ENCODE measurements at regions not wholly inside any gene's neighbourhood (a gene's known extent, or its start where the extent isn't known, plus 50 kb on each side); places are given as distances from the start of the nearest gene placed in this dataset.

GRCh38 chr22:27612115-27612514 is 189.4 kb downstream of the MN1 start:
- Histone ChIP-seq H3K4me2 (ENCODE audit: low read length) (no peak overlapping the region), H3K4me3 (ENCODE audit: low read length) (no peak overlapping the region), H3K9me3 (replicated peaks; ENCODE audit: low read length) (no peaks in the 10 kb centered on the region), H3K27me3 (ENCODE audit: control insufficient read depth, insufficient read depth, low read length) (peaks cover 64% of the 10 kb centered on the region), H3K9ac (ENCODE audit: low read depth, low read length) (no peak overlapping the region), H3K4me1 (ENCODE audit: control insufficient read depth, insufficient read depth, low read length) (no peaks in the 10 kb centered on the region), H3K36me3 (ENCODE audit: insufficient read depth, low read length) (no peaks in the 10 kb centered on the region)

GRCh38 chr22:27613099-27614005 is 188.2 kb downstream of the MN1 start:
- no peak overlapping the region for H3K9ac ChIP-seq (ENCODE audit: low read depth, low read length)
- H3K4me1 ChIP-seq (ENCODE audit: control insufficient read depth, insufficient read depth, low read length): no peaks in the 10 kb centered on the region
- peaks cover 66% of the 10 kb centered on the region for H3K27me3 ChIP-seq (ENCODE audit: control insufficient read depth, insufficient read depth, low read length)
- no peaks in the 10 kb centered on the region for H3K9me3 ChIP-seq (replicated peaks; ENCODE audit: low read length)
- no peak overlapping the region for H3K4me2 ChIP-seq (ENCODE audit: low read length)
- no peak overlapping the region for H3K4me3 ChIP-seq (ENCODE audit: low read length)
- H3K36me3 ChIP-seq (ENCODE audit: insufficient read depth, low read length): no peaks in the 10 kb centered on the region

GRCh38 chr22:27614006-27614649 is 187.4 kb downstream of the MN1 start:
- no peaks in the 10 kb centered on the region for H3K4me1 ChIP-seq (ENCODE audit: control insufficient read depth, insufficient read depth, low read length)
- peaks cover 65% of the 10 kb centered on the region for H3K27me3 ChIP-seq (ENCODE audit: control insufficient read depth, insufficient read depth, low read length)
- no peak overlapping the region for H3K4me2 ChIP-seq (ENCODE audit: low read length)
- no peak overlapping the region for H3K9ac ChIP-seq (ENCODE audit: low read depth, low read length)
- no peaks in the 10 kb centered on the region for H3K36me3 ChIP-seq (ENCODE audit: insufficient read depth, low read length)
- no peaks in the 10 kb centered on the region for H3K9me3 ChIP-seq (replicated peaks; ENCODE audit: low read length)
- H3K4me3 ChIP-seq (ENCODE audit: low read length): no peak overlapping the region

GRCh38 chr22:27614650-27615007 is 186.9 kb downstream of the MN1 start:
- no peaks in the 10 kb centered on the region for H3K9me3 ChIP-seq (replicated peaks; ENCODE audit: low read length)
- no peak overlapping the region for H3K9ac ChIP-seq (ENCODE audit: low read depth, low read length)
- no peaks in the 10 kb centered on the region for H3K36me3 ChIP-seq (ENCODE audit: insufficient read depth, low read length)

GRCh38 chr22:27615408-27615807 is 186.1 kb downstream of the MN1 start:
- H3K9ac ChIP-seq (ENCODE audit: low read depth, low read length): no peak overlapping the region
- H3K4me1 ChIP-seq (ENCODE audit: control insufficient read depth, insufficient read depth, low read length): no peaks in the 10 kb centered on the region
- H3K4me2 ChIP-seq (ENCODE audit: low read length): no peak overlapping the region
- H3K27me3 ChIP-seq (ENCODE audit: control insufficient read depth, insufficient read depth, low read length): peaks cover 73% of the 10 kb centered on the region
- H3K36me3 ChIP-seq (ENCODE audit: insufficient read depth, low read length): no peaks in the 10 kb centered on the region
- no peaks in the 10 kb centered on the region for H3K9me3 ChIP-seq (replicated peaks; ENCODE audit: low read length)
- H3K4me3 ChIP-seq (ENCODE audit: low read length): no peak overlapping the region

More at GRCh38 chr22:27614650-27615007, 186.9 kb downstream of the MN1 start:
- peaks cover 70% of the 10 kb centered on the region for H3K27me3 ChIP-seq (ENCODE audit: control insufficient read depth, insufficient read depth, low read length)
- no peak overlapping the region for H3K4me3 ChIP-seq (ENCODE audit: low read length)
- no peaks in the 10 kb centered on the region for H3K4me1 ChIP-seq (ENCODE audit: control insufficient read depth, insufficient read depth, low read length)
- no peak overlapping the region for H3K4me2 ChIP-seq (ENCODE audit: low read length)

GRCh38 chr22:27616033-27616432 is 185.5 kb downstream of the MN1 start:
- Histone ChIP-seq H3K27me3 (ENCODE audit: control insufficient read depth, insufficient read depth, low read length) (peaks cover 77% of the 10 kb centered on the region), H3K9ac (ENCODE audit: low read depth, low read length) (no peak overlapping the region), H3K36me3 (ENCODE audit: insufficient read depth, low read length) (no peaks in the 10 kb centered on the region), H3K4me1 (ENCODE audit: control insufficient read depth, insufficient read depth, low read length) (no peaks in the 10 kb centered on the region), H3K4me2 (ENCODE audit: low read length) (no peak overlapping the region), H3K4me3 (ENCODE audit: low read length) (no peak overlapping the region), H3K9me3 (replicated peaks; ENCODE audit: low read length) (no peaks in the 10 kb centered on the region)

GRCh38 chr22:27617214-27617881 is 184.2 kb downstream of the MN1 start:
- H3K4me3 ChIP-seq (ENCODE audit: low read length): no peak overlapping the region
- no peaks in the 10 kb centered on the region for H3K9me3 ChIP-seq (replicated peaks; ENCODE audit: low read length)
- H3K9ac ChIP-seq (ENCODE audit: low read depth, low read length): no peak overlapping the region
- H3K4me2 ChIP-seq (ENCODE audit: low read length): no peak overlapping the region
- no peaks in the 10 kb centered on the region for H3K4me1 ChIP-seq (ENCODE audit: control insufficient read depth, insufficient read depth, low read length)
- H3K27me3 ChIP-seq (ENCODE audit: control insufficient read depth, insufficient read depth, low read length): peaks cover 64% of the 10 kb centered on the region
- H3K36me3 ChIP-seq (ENCODE audit: insufficient read depth, low read length): no peaks in the 10 kb centered on the region

- Histone ChIP-seq H3K36me3 (ENCODE audit: insufficient read depth, low read length) (no peaks in the 10 kb centered on the region), H3K27me3 (ENCODE audit: control insufficient read depth, insufficient read depth, low read length) (peaks cover 45% of the 10 kb centered on the region), H3K9ac (ENCODE audit: low read depth, low read length) (no peak overlapping the region), H3K4me3 (ENCODE audit: low read length) (no peak overlapping the region), H3K4me1 (ENCODE audit: control insufficient read depth, insufficient read depth, low read length) (no peaks in the 10 kb centered on the region), H3K9me3 (replicated peaks; ENCODE audit: low read length) (no peaks in the 10 kb centered on the region), H3K4me2 (ENCODE audit: low read length) (no peak overlapping the region)
Observed at GRCh38 chr22:27620367-27621154, 181.0 kb downstream of the MN1 start.

- no peaks in the 10 kb centered on the region for H3K4me1 ChIP-seq (ENCODE audit: control insufficient read depth, insufficient read depth, low read length)
- H3K9ac ChIP-seq (ENCODE audit: low read depth, low read length): no peak overlapping the region
- H3K27me3 ChIP-seq (ENCODE audit: control insufficient read depth, insufficient read depth, low read length): peaks cover 35% of the 10 kb centered on the region
- no peaks in the 10 kb centered on the region for H3K36me3 ChIP-seq (ENCODE audit: insufficient read depth, low read length)
- no peaks in the 10 kb centered on the region for H3K9me3 ChIP-seq (replicated peaks; ENCODE audit: low read length)
- no peak overlapping the region for H3K4me3 ChIP-seq (ENCODE audit: low read length)
- H3K4me2 ChIP-seq (ENCODE audit: low read length): no peak overlapping the region
Observed at GRCh38 chr22:27621486-27622070, 180.0 kb downstream of the MN1 start.

GRCh38 chr22:27624042-27624441 is 177.5 kb downstream of the MN1 start:
- no peak overlapping the region for H3K9ac ChIP-seq (ENCODE audit: low read depth, low read length)
- peaks cover 30% of the 10 kb centered on the region for H3K27me3 ChIP-seq (ENCODE audit: control insufficient read depth, insufficient read depth, low read length)
- no peaks in the 10 kb centered on the region for H3K4me1 ChIP-seq (ENCODE audit: control insufficient read depth, insufficient read depth, low read length)
- H3K4me2 ChIP-seq (ENCODE audit: low read length): no peak overlapping the region
- no peaks in the 10 kb centered on the region for H3K9me3 ChIP-seq (replicated peaks; ENCODE audit: low read length)
- no peak overlapping the region for H3K4me3 ChIP-seq (ENCODE audit: low read length)
- H3K36me3 ChIP-seq (ENCODE audit: insufficient read depth, low read length): no peaks in the 10 kb centered on the region

- H3K9me3 ChIP-seq (replicated peaks; ENCODE audit: low read length): no peaks in the 10 kb centered on the region
- no peak overlapping the region for H3K4me2 ChIP-seq (ENCODE audit: low read length)
- no peak overlapping the region for H3K4me3 ChIP-seq (ENCODE audit: low read length)
- H3K27me3 ChIP-seq (ENCODE audit: control insufficient read depth, insufficient read depth, low read length): peaks cover 26% of the 10 kb centered on the region
- H3K9ac ChIP-seq (ENCODE audit: low read depth, low read length): no peak overlapping the region
- H3K4me1 ChIP-seq (ENCODE audit: control insufficient read depth, insufficient read depth, low read length): no peaks in the 10 kb centered on the region
- no peaks in the 10 kb centered on the region for H3K36me3 ChIP-seq (ENCODE audit: insufficient read depth, low read length)
Observed at GRCh38 chr22:27624705-27625104, 176.9 kb downstream of the MN1 start.

Measured in skeletal muscle satellite cell (primary cell).